Activated CD8-positive, alpha-beta T cell treated with anti-CD3 and anti-CD28 coated beads, Interleukin-2, amount 10 ng/mL, durations not matched to agents 7 days and 5 days (primary cell): ENCODE measurements at regions not wholly inside any gene's neighbourhood (a gene's known extent, or its start where the extent isn't known, plus 50 kb on each side); places are given as distances from the start of the nearest gene placed in this dataset.

ENCODE experiments used
- ATAC-seq: fragments of 150-1000 bp; cut with Tn5 transposase; one replicate; pipeline ENCODE4 v1.10.0; 2021; ENCODE audit warnings: moderate library complexity
- CTCF ChIA-PET: fragments of 350-600 bp; sonication (Branson Sonifier 250); formaldehyde crosslinking; loops from one replicate; lab custom pipeline; 2021; ENCODE audit warnings: antibody characterized with exemption; lab: Charles Lee
- POLR2A ChIA-PET: fragments of 350-600 bp; sonication (Branson Sonifier 250); formaldehyde crosslinking; loops from one replicate; lab custom pipeline; 2021; ENCODE audit warnings: antibody characterized with exemption; lab: Charles Lee
- DNase-seq: peaks from one replicate; pipeline ENCODE4 v3.0.0-alpha.2; 2020
- H3K27ac Mint-ChIP-seq: one replicate; pipeline ENCODE4 v1.8.0; 2021; ENCODE audit warnings: mild to moderate bottlenecking, mixed read lengths
- H3K27me3 Mint-ChIP-seq: one replicate; pipeline ENCODE4 v1.8.0; 2021; ENCODE audit warnings: low read depth, mixed read lengths
- H3K36me3 Mint-ChIP-seq: one replicate; pipeline ENCODE4 v1.8.0; 2021; ENCODE audit warnings: low read depth, mixed read lengths
- H3K4me1 Mint-ChIP-seq: one replicate; pipeline ENCODE4 v1.8.0; 2021; ENCODE audit warnings: low read depth, mixed read lengths
- H3K4me3 Mint-ChIP-seq: one replicate; pipeline ENCODE4 v1.8.0; 2021; ENCODE audit warnings: mild to moderate bottlenecking, mixed read lengths
- H3K9me3 Mint-ChIP-seq: one replicate; pipeline ENCODE4 v1.8.0; 2022; ENCODE audit warnings: mixed read lengths; ENCODE audit not compliant: insufficient read depth

- DNase-seq (no peak), ATAC-seq (no peak)
- no peaks in the 10 kb centered on the region for H3K4me1 Mint-ChIP-seq
- H3K27me3 Mint-ChIP-seq, result no peaks in the 10 kb centered on the region
- H3K4me3 Mint-ChIP-seq, result no peak overlapping the region
- no peak overlapping the region for H3K27ac Mint-ChIP-seq
- ChIA-PET CTCF (no interaction called here), POLR2A (no interaction called here)
- no peaks in the 10 kb centered on the region for H3K36me3 Mint-ChIP-seq
- H3K9me3 Mint-ChIP-seq, result peaks cover 2% of the 10 kb centered on the region
Measured at GRCh38 chr10:8800426-8800825, 745.9 kb downstream of the GATA3 start.

GRCh38 chr10:8803992-8804391, 749.5 kb downstream of the GATA3 start:
- Mint-ChIP-seq H3K9me3 (peaks cover 9% of the 10 kb centered on the region), H3K27me3 (no peaks in the 10 kb centered on the region), H3K4me3 (no peak overlapping the region), H3K27ac (no peak overlapping the region), H3K36me3 (peaks cover 3% of the 10 kb centered on the region), H3K4me1 (no peaks in the 10 kb centered on the region)
- ChIA-PET POLR2A (no interaction called here), CTCF (no interaction called here)
- ATAC-seq (no peak), DNase-seq (no peak)

DNA sequence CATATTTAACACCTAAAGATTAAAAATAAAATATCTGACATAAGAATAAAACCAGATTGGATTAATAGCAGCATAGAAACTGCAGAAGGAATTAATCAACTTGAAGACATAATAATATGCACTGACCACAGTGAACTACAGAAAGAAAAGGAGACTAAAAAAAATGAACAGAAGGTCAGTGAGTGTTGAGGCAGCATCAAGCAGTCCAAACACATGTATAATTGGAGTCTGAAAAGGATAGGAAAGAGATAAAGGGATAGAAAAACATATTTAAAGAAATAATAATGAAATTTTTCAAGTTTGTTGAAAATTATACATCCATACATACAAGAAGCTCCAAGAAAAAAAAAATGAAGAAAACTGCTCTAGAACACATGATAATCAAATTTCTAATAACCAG, 756.2 kb downstream of the GATA3 start:
- Mint-ChIP-seq H3K9me3 (peaks cover 12% of the 10 kb centered on the region), H3K4me1 (no peaks in the 10 kb centered on the region), H3K4me3 (no peak overlapping the region), H3K36me3 (peaks cover 3% of the 10 kb centered on the region), H3K27me3 (no peaks in the 10 kb centered on the region), H3K27ac (no peak overlapping the region)
- DNase-seq, result no peak
- no peak for ATAC-seq
- CTCF ChIA-PET, result interaction anchor here (1.0 kb wide), 1 partner anchor 9 kb away, joined by 3 read pairs; no protein-coding TSS in a partner anchor
- POLR2A ChIA-PET, result no interaction called here

DNA sequence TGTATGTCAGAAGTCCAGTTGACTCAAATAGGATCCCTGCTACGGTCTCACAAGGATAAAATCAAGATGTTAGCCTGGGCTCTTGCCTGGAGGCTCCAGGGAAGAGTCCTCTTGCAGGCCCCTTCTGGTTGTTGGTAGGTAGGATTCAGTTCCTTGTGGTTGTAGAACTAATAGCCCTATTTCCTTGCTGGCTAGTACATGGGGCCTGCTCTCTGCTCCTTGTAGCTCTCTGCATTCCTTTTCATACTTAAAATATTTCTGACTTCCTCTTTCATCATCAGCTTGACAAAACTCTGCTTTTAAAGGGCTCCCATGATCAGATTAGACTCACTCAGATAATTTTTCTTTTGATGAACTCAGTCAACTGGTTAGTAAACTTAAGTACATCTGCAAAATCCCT, 756.7 kb downstream of the GATA3 start:
- H3K4me1 Mint-ChIP-seq, result no peaks in the 10 kb centered on the region
- no peak overlapping the region for H3K4me3 Mint-ChIP-seq
- no peaks in the 10 kb centered on the region for H3K27me3 Mint-ChIP-seq
- CTCF ChIA-PET, result interaction anchor here (1.0 kb wide), 1 partner anchor 10 kb away, joined by 3 read pairs; no protein-coding TSS in a partner anchor
- ATAC-seq (no peak), DNase-seq (no peak)
- H3K27ac Mint-ChIP-seq, result no peak overlapping the region
- H3K36me3 Mint-ChIP-seq, result peaks cover 2% of the 10 kb centered on the region
- POLR2A ChIA-PET, result no interaction called here
- peaks cover 10% of the 10 kb centered on the region for H3K9me3 Mint-ChIP-seq

GRCh38 chr10:8815969-8816368, 761.5 kb downstream of the GATA3 start:
- Mint-ChIP-seq H3K36me3 (no peaks in the 10 kb centered on the region), H3K27ac (no peak overlapping the region), H3K27me3 (no peaks in the 10 kb centered on the region), H3K4me1 (no peaks in the 10 kb centered on the region), H3K4me3 (no peak overlapping the region), H3K9me3 (peaks cover 3% of the 10 kb centered on the region)
- ATAC-seq (no peak), DNase-seq (no peak)
- POLR2A ChIA-PET, result no interaction called here
- CTCF ChIA-PET, result no interaction called here

DNA sequence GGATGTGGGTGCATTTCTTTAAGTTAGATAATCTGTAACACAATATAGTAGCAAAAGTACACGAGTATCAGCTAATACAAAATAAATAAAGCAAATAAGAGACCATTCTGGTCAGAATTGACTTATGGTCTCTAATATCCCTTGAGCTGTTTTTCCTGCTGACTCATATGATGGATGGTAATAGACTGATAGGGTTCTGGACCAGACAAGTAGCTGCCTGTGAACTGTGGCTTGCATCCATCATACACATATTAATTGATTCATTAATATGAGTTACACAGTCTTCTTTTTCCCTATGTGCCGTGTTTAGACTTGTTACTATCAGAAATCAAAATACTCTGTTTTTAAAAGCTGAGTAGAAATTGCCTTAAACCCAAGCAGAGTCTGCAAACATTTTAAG, 762.8 kb downstream of the GATA3 start:
- ChIA-PET POLR2A (no interaction called here), CTCF (no interaction called here)
- ATAC-seq (no peak), DNase-seq (no peak)
- H3K27ac Mint-ChIP-seq, result no peak overlapping the region
- H3K4me1 Mint-ChIP-seq, result no peaks in the 10 kb centered on the region
- no peaks in the 10 kb centered on the region for H3K36me3 Mint-ChIP-seq
- H3K9me3 Mint-ChIP-seq, result peaks cover 3% of the 10 kb centered on the region
- no peaks in the 10 kb centered on the region for H3K27me3 Mint-ChIP-seq
- H3K4me3 Mint-ChIP-seq, result no peak overlapping the region

GRCh38 chr10:8825611-8826010, 771.1 kb downstream of the GATA3 start:
- H3K27me3 Mint-ChIP-seq, result no peaks in the 10 kb centered on the region
- no peaks in the 10 kb centered on the region for H3K9me3 Mint-ChIP-seq
- ChIA-PET CTCF (no interaction called here), POLR2A (no interaction called here)
- H3K27ac Mint-ChIP-seq, result no peak overlapping the region
- no peaks in the 10 kb centered on the region for H3K4me1 Mint-ChIP-seq
- H3K36me3 Mint-ChIP-seq, result no peaks in the 10 kb centered on the region
- ATAC-seq, result no peak
- DNase-seq, result no peak
- H3K4me3 Mint-ChIP-seq, result no peak overlapping the region

- H3K9me3 Mint-ChIP-seq, result no peaks in the 10 kb centered on the region
- H3K4me3 Mint-ChIP-seq, result no peak overlapping the region
- no peaks in the 10 kb centered on the region for H3K4me1 Mint-ChIP-seq
- POLR2A ChIA-PET, result no interaction called here
- DNase-seq (no peak), ATAC-seq (no peak)
- no peak overlapping the region for H3K27ac Mint-ChIP-seq
- H3K36me3 Mint-ChIP-seq, result no peaks in the 10 kb centered on the region
- CTCF ChIA-PET, result no interaction called here
- H3K27me3 Mint-ChIP-seq, result no peaks in the 10 kb centered on the region
Measured at GRCh38 chr10:8829592-8829991, 775.1 kb downstream of the GATA3 start.

- no peaks in the 10 kb centered on the region for H3K9me3 Mint-ChIP-seq
- no peaks in the 10 kb centered on the region for H3K36me3 Mint-ChIP-seq
- ATAC-seq (no peak), DNase-seq (no peak)
- H3K27me3 Mint-ChIP-seq, result no peaks in the 10 kb centered on the region
- ChIA-PET CTCF (no interaction called here), POLR2A (no interaction called here)
- H3K4me3 Mint-ChIP-seq, result no peak overlapping the region
- no peaks in the 10 kb centered on the region for H3K4me1 Mint-ChIP-seq
- H3K27ac Mint-ChIP-seq, result no peak overlapping the region
Measured at GRCh38 chr10:8830048-8830447, 775.6 kb downstream of the GATA3 start.

GRCh38 chr10:8830876-8831275, 776.4 kb downstream of the GATA3 start:
- ATAC-seq, result no peak
- ChIA-PET CTCF (no interaction called here), POLR2A (no interaction called here)

GRCh38 chr10:8835453-8836167, 781.1 kb downstream of the GATA3 start:
- Mint-ChIP-seq H3K4me3 (no peak overlapping the region), H3K4me1 (no peaks in the 10 kb centered on the region), H3K9me3 (peaks cover 5% of the 10 kb centered on the region), H3K36me3 (no peaks in the 10 kb centered on the region), H3K27ac (no peak overlapping the region), H3K27me3 (no peaks in the 10 kb centered on the region)
- DNase-seq, result no peak
- ATAC-seq, result no peak
- CTCF ChIA-PET, result interaction anchor here (0.6 to 1.4 kb wide), 2 partner anchors 13 to 374 kb away, joined by 3 to 4 read pairs; no protein-coding TSS in a partner anchor
- POLR2A ChIA-PET, result no interaction called here

More at GRCh38 chr10:8830876-8831275, 776.4 kb downstream of the GATA3 start:
- no peaks in the 10 kb centered on the region for H3K9me3 Mint-ChIP-seq
- no peak for DNase-seq
- no peak overlapping the region for H3K4me3 Mint-ChIP-seq
- H3K4me1 Mint-ChIP-seq, result no peaks in the 10 kb centered on the region
- no peaks in the 10 kb centered on the region for H3K36me3 Mint-ChIP-seq
- no peaks in the 10 kb centered on the region for H3K27me3 Mint-ChIP-seq
- no peak overlapping the region for H3K27ac Mint-ChIP-seq

DNA sequence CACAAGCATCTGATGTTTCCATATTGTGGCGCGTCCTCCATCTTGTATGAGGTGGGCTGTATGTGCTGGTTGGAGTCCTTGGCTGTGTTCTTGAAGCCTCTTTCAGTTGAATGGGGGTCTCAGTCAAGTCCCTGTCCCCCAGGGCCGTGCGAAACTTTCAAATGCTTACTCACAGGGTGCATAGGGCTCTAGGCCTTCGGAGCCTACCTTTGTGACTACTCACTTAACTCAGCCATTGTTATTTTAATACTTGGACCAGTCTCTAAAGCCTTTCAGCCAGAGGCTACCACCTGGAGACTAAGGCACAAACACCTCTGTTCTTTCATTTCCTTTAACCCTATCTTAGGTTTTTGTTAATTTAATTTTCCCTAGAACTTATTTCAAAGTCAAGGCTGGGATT, 785.9 kb downstream of the GATA3 start:
- H3K9me3 Mint-ChIP-seq, result peaks cover 14% of the 10 kb centered on the region
- H3K4me3 Mint-ChIP-seq, result no peak overlapping the region
- H3K27me3 Mint-ChIP-seq, result no peaks in the 10 kb centered on the region

DNA sequence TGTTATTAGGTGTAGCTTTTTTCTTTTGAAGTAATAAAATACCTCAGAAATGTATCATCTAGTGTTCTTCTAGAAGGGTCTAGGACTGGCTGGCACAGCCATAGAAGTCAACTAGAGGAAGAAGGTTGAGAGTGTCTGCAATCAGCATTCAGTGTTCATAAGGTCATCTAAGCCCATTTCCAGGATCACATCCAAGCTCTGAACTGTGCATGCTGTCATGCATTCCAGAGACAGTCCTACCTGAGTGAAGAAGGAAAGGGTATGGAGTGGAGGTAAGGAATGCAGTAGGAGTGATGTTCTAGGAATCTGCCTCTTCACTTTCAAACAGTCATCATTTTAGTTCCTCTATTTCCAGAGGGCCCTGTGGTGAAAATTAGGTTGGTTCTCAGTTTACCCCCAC, 789.7 kb downstream of the GATA3 start:
- DNase-seq (no peak), ATAC-seq (no peak)
- ChIA-PET CTCF (no interaction called here), POLR2A (no interaction called here)
- no peak overlapping the region for H3K4me3 Mint-ChIP-seq
- H3K36me3 Mint-ChIP-seq, result no peaks in the 10 kb centered on the region
- no peaks in the 10 kb centered on the region for H3K4me1 Mint-ChIP-seq
- H3K9me3 Mint-ChIP-seq, result peaks cover 9% of the 10 kb centered on the region
- H3K27ac Mint-ChIP-seq, result no peak overlapping the region
- peaks cover 2% of the 10 kb centered on the region for H3K27me3 Mint-ChIP-seq

More for the DNA sequence above, 785.9 kb downstream of the GATA3 start:
- no peak overlapping the region for H3K27ac Mint-ChIP-seq
- DNase-seq (no peak), ATAC-seq (no peak)
- no peaks in the 10 kb centered on the region for H3K36me3 Mint-ChIP-seq
- ChIA-PET POLR2A (no interaction called here), CTCF (no interaction called here)
- no peaks in the 10 kb centered on the region for H3K4me1 Mint-ChIP-seq
